ENCODE measurements at regions not wholly inside any gene's neighbourhood (a gene's known extent, or its start where the extent isn't known, plus 50 kb on each side); places are given as distances from the start of the nearest gene placed in this dataset.

DNA sequence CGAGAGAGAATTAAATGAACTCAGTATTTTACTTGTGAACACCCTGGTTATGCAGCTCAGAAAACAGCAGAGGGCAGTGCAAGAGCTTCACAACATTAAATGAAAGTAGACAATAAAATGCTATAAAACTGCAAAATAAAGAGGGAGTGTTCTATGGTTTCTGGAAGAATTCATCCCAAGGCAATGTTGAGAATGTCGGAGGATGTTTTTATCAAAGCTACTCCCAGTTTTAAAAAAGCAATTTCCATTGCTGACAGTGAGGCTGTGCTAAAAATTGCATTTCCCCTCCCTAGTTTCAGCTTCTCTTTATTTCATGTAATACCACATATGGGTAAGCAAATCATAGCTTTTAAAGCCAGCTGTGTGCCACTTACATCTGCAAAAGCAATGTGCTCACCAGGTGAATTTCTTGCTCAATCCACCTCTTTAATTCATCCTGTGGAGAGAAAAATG is 296.8 kb downstream of the RAB38 start:
- no peaks in the 10 kb centered on the region for H3K36me3 ChIP-seq
- intact Hi-C loops (cut with DNase I) = no loop called here
- no peaks in the 10 kb centered on the region for H3K27me3 ChIP-seq
- no peak overlapping the region for H3K4me3 ChIP-seq (replicated peaks in 1 of 3)
- DNase-seq = peak in 1 of 2 donors; percentile 1
- no peaks in the 10 kb centered on the region for H3K4me1 ChIP-seq
- WGBS, 2 donors = 53 to 58% methylated on average over 2 of the region's 2 CpGs
- H3K9me3 ChIP-seq = no peaks in the 10 kb centered on the region
- TF ChIP-seq POLR2A (IDR thresholded peaks at IDR 0.05) = no peak
- TF ChIP-seq, protein P1, sequence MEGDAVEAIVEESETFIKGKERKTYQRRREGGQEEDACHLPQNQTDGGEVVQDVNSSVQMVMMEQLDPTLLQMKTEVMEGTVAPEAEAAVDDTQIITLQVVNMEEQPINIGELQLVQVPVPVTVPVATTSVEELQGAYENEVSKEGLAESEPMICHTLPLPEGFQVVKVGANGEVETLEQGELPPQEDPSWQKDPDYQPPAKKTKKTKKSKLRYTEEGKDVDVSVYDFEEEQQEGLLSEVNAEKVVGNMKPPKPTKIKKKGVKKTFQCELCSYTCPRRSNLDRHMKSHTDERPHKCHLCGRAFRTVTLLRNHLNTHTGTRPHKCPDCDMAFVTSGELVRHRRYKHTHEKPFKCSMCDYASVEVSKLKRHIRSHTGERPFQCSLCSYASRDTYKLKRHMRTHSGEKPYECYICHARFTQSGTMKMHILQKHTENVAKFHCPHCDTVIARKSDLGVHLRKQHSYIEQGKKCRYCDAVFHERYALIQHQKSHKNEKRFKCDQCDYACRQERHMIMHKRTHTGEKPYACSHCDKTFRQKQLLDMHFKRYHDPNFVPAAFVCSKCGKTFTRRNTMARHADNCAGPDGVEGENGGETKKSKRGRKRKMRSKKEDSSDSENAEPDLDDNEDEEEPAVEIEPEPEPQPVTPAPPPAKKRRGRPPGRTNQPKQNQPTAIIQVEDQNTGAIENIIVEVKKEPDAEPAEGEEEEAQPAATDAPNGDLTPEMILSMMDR (IDR thresholded peaks at IDR 0.05) = peak in 1 of 6 experiments; percentile 33
- H3K27ac ChIP-seq = no peak overlapping the region

DNA sequence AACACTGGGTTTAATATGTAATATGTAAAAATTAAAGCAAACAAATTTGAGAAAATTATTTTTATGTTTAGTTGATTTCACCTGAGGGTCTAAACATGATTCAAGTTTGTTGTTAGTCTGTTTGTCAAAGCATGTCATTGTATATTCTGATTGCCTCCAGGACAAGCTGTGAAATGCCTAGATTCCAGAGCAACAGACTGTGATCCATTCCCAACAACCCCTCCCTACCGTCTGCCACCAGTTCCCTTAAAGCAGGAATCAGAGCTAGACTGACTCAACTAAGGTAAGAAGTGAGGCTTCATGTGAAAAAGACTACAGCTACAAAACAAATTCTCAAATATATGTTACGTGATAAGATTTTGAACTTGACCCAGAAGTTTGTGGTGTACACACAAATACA is 304.2 kb downstream of the RAB38 start:
- DNase-seq = no peak
- no peak for TF ChIP-seq POLR2A (IDR thresholded peaks at IDR 0.05)
- TF ChIP-seq, protein P1 (IDR thresholded peaks at IDR 0.05) = no peak

DNA sequence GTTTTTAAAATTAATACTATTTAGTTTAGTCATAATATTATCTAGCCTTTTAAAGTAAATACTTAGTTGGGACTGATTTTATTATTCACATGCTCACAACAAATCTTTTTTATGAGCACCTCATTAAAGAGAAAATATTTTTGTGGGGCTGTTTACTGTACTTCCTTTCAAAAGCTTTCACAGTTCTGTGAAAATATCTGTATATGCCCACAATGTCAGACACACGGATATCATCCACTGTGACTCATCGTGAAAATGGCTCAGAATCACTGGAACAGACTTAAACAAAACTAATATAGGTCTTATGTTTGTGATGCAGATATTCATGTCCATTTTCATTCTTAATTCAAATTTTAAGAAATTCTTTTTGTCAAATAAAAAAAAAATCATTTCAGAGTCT is 305.2 kb downstream of the RAB38 start:
- WGBS, 2 donors = 85 to 88% methylated on average over 2 of the region's 2 CpGs
- no peaks in the 10 kb centered on the region for H3K27me3 ChIP-seq
- no peaks in the 10 kb centered on the region for H3K36me3 ChIP-seq
- no peaks in the 10 kb centered on the region for H3K4me1 ChIP-seq
- intact Hi-C loops (cut with DNase I) = no loop called here
- H3K9me3 ChIP-seq = no peaks in the 10 kb centered on the region
- TF ChIP-seq, protein P1 (IDR thresholded peaks at IDR 0.05) = no peak
- TF ChIP-seq POLR2A (IDR thresholded peaks at IDR 0.05) = no peak
- H3K27ac ChIP-seq = no peak overlapping the region
- DNase-seq = no peak
- H3K4me3 ChIP-seq (replicated peaks in 1 of 3) = no peak overlapping the region

More for the DNA sequence above, 304.2 kb downstream of the RAB38 start:
- 67 to 73% methylated on average over 2 of the region's 2 CpGs for WGBS, 2 donors
- no peak overlapping the region for H3K4me3 ChIP-seq (replicated peaks in 1 of 3)
- H3K9me3 ChIP-seq = no peaks in the 10 kb centered on the region
- intact Hi-C loops (cut with DNase I) = no loop called here
- H3K27ac ChIP-seq = no peak overlapping the region
- H3K36me3 ChIP-seq = no peaks in the 10 kb centered on the region
- H3K4me1 ChIP-seq = no peaks in the 10 kb centered on the region
- no peaks in the 10 kb centered on the region for H3K27me3 ChIP-seq

DNA sequence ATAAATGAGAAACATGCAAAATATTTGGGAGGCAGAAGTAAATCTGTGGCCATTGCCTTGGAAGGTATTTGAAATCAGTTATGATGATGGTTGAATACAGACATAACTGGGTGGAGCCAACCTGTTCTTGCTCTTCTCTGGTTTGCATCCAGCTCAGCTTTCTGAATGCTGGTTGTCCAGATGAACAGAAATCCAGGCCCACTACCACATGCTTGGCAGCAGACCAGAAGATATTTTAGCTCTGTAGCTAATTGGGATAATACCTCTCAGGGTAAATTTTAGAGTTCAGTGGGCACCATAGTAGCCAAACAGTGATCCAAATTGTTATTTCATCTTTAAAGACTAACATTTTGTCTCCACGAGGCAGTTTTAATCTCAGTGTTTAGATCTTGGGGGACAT is 308.3 kb downstream of the RAB38 start:
- no peaks in the 10 kb centered on the region for H3K27me3 ChIP-seq
- intact Hi-C loops (cut with DNase I) = no loop called here
- TF ChIP-seq, protein P1 (IDR thresholded peaks at IDR 0.05) = no peak
- TF ChIP-seq POLR2A (IDR thresholded peaks at IDR 0.05) = no peak
- 83 to 87% methylated on average over 1 of the region's 1 CpG for WGBS, 2 donors
- H3K4me3 ChIP-seq (replicated peaks in 1 of 3) = no peak overlapping the region
- no peaks in the 10 kb centered on the region for H3K4me1 ChIP-seq
- no peaks in the 10 kb centered on the region for H3K36me3 ChIP-seq
- H3K27ac ChIP-seq = no peak overlapping the region
- no peak for DNase-seq
- H3K9me3 ChIP-seq = no peaks in the 10 kb centered on the region

DNA sequence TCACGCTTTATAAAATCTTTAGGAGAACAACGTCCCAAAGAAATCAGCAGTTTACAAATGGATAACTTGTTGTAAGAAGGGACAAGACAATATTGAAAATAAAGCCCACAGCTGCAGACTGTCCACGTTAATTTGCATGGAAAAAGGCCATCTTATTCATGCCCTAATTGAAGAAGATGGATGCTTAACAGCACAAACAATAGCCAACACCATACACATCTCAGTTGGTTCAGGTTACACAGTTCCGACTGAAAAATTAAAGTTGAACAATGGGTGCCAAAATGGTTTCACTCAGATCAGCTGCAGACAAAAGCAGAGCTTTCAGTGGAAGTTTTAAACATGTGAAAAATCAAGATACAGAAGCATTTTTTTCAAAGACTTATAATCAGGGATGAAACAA is 314.2 kb downstream of the RAB38 start:
- intact Hi-C loops (cut with DNase I) = no loop called here
- WGBS, 2 donors = 63 to 66% methylated on average over 4 of the region's 4 CpGs

More for the DNA sequence above, 314.2 kb downstream of the RAB38 start:
- Histone ChIP-seq H3K36me3 (no peaks in the 10 kb centered on the region), H3K27ac (no peak overlapping the region), H3K27me3 (no peaks in the 10 kb centered on the region), H3K4me1 (no peaks in the 10 kb centered on the region), H3K4me3 (replicated peaks in 1 of 3) (no peak overlapping the region), H3K9me3 (no peaks in the 10 kb centered on the region)
- no peak for DNase-seq
- no peak for TF ChIP-seq POLR2A (IDR thresholded peaks at IDR 0.05)
- TF ChIP-seq, protein P1 (IDR thresholded peaks at IDR 0.05) = no peak
